MM.1S (cell line): ENCODE measurements at regions not wholly inside any gene's neighbourhood (a gene's known extent, or its start where the extent isn't known, plus 50 kb on each side); places are given as distances from the start of the nearest gene placed in this dataset.

Experiments
- CTCF ChIP-seq: fragments of 300-600 bp; sonication (generic); IDR thresholded peaks from 2 replicates; pipeline ENCODE4 v1.5.1; 2016; ENCODE audit warnings: antibody characterized with exemption, low read length, mixed read lengths
- EZH2 ChIP-seq: fragments of 300-600 bp; sonication (generic); optimal IDR thresholded peaks from 2 replicates; pipeline ENCODE3; 2017; ENCODE audit warnings: low read depth, mild to moderate bottlenecking, antibody characterized with exemption, low read length, mixed read lengths

- no peak for TF ChIP-seq CTCF
- TF ChIP-seq EZH2, result no peak
Observed at GRCh38 chr7:118974836-118975235, 750.3 kb downstream of the ANKRD7 start.
